OCI-LY7 (cell line): ENCODE measurements at regions not wholly inside any gene's neighbourhood (a gene's known extent, or its start where the extent isn't known, plus 50 kb on each side); places are given as distances from the start of the nearest gene placed in this dataset.

Experiments
- CTCF ChIP-seq: fragments of 200-600 bp; sonication (generic); conservative IDR thresholded peaks from 2 replicates; pipeline ENCODE4 v1.5.1; 2014; ENCODE audit warnings: mild to moderate bottlenecking, antibody characterized with exemption, low read length, moderate library complexity, mixed read lengths
- EZH2phosphoT487 ChIP-seq: fragments of 200-600 bp; sonication (generic); IDR thresholded peaks from 2 replicates; pipeline ENCODE4 v1.6.1; 2018; ENCODE audit warnings: low read depth, borderline replicate concordance, mild to moderate bottlenecking, mixed run types, antibody characterized with exemption, low read length, moderate library complexity, mixed read lengths

- TF ChIP-seq CTCF (no peak), EZH2phosphoT487 (no peak)
These were observed 550.5 kb upstream of the FAT1 start for GRCh38 chr4:187274153-187274552.
